Neuronal stem cell (in vitro differentiated cells): ENCODE measurements at regions not wholly inside any gene's neighbourhood (a gene's known extent, or its start where the extent isn't known, plus 50 kb on each side); places are given as distances from the start of the nearest gene placed in this dataset.
"Not testable (repeated sequence)": the region's sequence is repeated elsewhere in the genome, so short reads cannot be mapped to it uniquely, and the experiment has no call there.

Experiments
- DNase-seq: peaks from one replicate; pipeline ENCODE4 v3.0.0-alpha.2; 2013; ENCODE audit warnings: low spot score
- H2AFZ ChIP-seq: one replicate; pipeline ENCODE4 v1.6.1; 2013; ENCODE audit warnings: mild to moderate bottlenecking, low read length, inconsistent platforms
- H2AK5ac ChIP-seq: 2 replicates; pipeline ENCODE4 v1.6.1; 2013; ENCODE audit warnings: low read depth, mild to moderate bottlenecking, inconsistent platforms, low read length, moderate library complexity, mixed read lengths
- H2BK120ac ChIP-seq: 2 replicates; pipeline ENCODE4 v1.6.1; 2013; ENCODE audit warnings: low read depth, mild to moderate bottlenecking, inconsistent platforms, low read length, moderate library complexity, mixed read lengths
- H2BK12ac ChIP-seq: one replicate; pipeline ENCODE4 v1.6.1; 2013; ENCODE audit warnings: low read length, inconsistent platforms
- H2BK15ac ChIP-seq: 2 replicates; pipeline ENCODE4 v1.6.1; 2013; ENCODE audit warnings: mild to moderate bottlenecking, low read length, inconsistent platforms, mixed read lengths
- H2BK5ac ChIP-seq: one replicate; pipeline ENCODE4 v1.6.1; 2013; ENCODE audit warnings: inconsistent platforms, mild to moderate bottlenecking, low read length, moderate library complexity
- H3K14ac ChIP-seq: one replicate; pipeline ENCODE4 v1.6.1; 2013; ENCODE audit warnings: low read length, inconsistent platforms
- H3K18ac ChIP-seq: 2 replicates; pipeline ENCODE4 v1.6.1; 2013; ENCODE audit warnings: low read length, inconsistent platforms
- H3K23ac ChIP-seq: 2 replicates; pipeline ENCODE4 v1.6.1; 2013; ENCODE audit warnings: low read depth, mild to moderate bottlenecking, mixed read lengths, low read length, inconsistent platforms; ENCODE audit not compliant: poor library complexity
- H3K27ac ChIP-seq: replicated peaks from 3 replicates; pipeline ENCODE4 v1.5.1; 2013; ENCODE audit warnings: low read length, inconsistent platforms
- H3K27me3 ChIP-seq, 3 experiments: 2 replicates each; pipeline ENCODE4 v1.6.1; 2013; ENCODE audit warnings: low read length in 3 of 3, mild to moderate bottlenecking in 2 of 3, inconsistent platforms in 1 of 3, low read depth in 1 of 3, mixed read lengths in 1 of 3, moderate library complexity in 1 of 3; ENCODE audit not compliant: control insufficient read depth in 3 of 3, insufficient read depth in 3 of 3
- H3K36me3 ChIP-seq, 2 donors: replicated peaks in 1 of 2; 2 replicates each; pipeline ENCODE4 v1.6.1; 2013; ENCODE audit warnings: low read length in 2 of 2; ENCODE audit not compliant: control insufficient read depth in 2 of 2, insufficient read depth in 2 of 2
- H3K4ac ChIP-seq: 2 replicates; pipeline ENCODE4 v1.6.1; 2013; ENCODE audit warnings: inconsistent platforms, mild to moderate bottlenecking, low read length, moderate library complexity
- H3K4me1 ChIP-seq, 2 donors: 1 replicate in 1 of 2; 2 replicates in 1 of 2; pipeline ENCODE4 v1.6.1; 2013; ENCODE audit warnings: low read length in 2 of 2, low read depth in 1 of 2; ENCODE audit not compliant: control insufficient read depth in 2 of 2, insufficient read depth in 1 of 2
- H3K4me2 ChIP-seq: one replicate; pipeline ENCODE4 v1.6.1; 2013; ENCODE audit warnings: mild to moderate bottlenecking, low read length, inconsistent platforms; ENCODE audit not compliant: insufficient read depth, poor library complexity, severe bottlenecking
- H3K4me3 ChIP-seq, 2 donors: 2 replicates each; pipeline ENCODE4 v1.5.1; 2013; ENCODE audit warnings: low read length in 2 of 2, mild to moderate bottlenecking in 2 of 2, inconsistent platforms in 1 of 2, moderate library complexity in 1 of 2
- H3K79me1 ChIP-seq: one replicate; pipeline ENCODE4 v1.6.1; 2013; ENCODE audit warnings: low read depth, mild to moderate bottlenecking, inconsistent platforms, low read length, moderate library complexity
- H3K9ac ChIP-seq: one replicate; pipeline ENCODE4 v1.6.1; 2013; ENCODE audit warnings: mild to moderate bottlenecking, low read depth, low read length, inconsistent platforms; ENCODE audit not compliant: poor library complexity
- H3K9me3 ChIP-seq, 2 donors: replicated peaks in 1 of 2; 2 replicates each; pipeline versions ENCODE3 to v1.6.1; 2013; ENCODE audit warnings: low read length in 2 of 2, mild to moderate bottlenecking in 2 of 2, inconsistent platforms in 1 of 2, low read depth in 1 of 2, mixed read lengths in 1 of 2, moderate library complexity in 1 of 2; ENCODE audit not compliant: control insufficient read depth in 2 of 2, insufficient read depth in 1 of 2
- H4K8ac ChIP-seq: one replicate; pipeline ENCODE4 v1.6.1; 2013; ENCODE audit warnings: low read depth, mild to moderate bottlenecking, inconsistent platforms, low read length, moderate library complexity
- H4K91ac ChIP-seq: one replicate; pipeline ENCODE4 v1.6.1; 2013; ENCODE audit warnings: low read length, low read depth, mild to moderate bottlenecking, inconsistent platforms; ENCODE audit not compliant: poor library complexity
- WGBS, 2 donors: extraction: QIAGEN DNeasy Blood & Tissue Kit; methylation state at CpG; one replicate each; pipeline ENCODE4 v1.1.7; 2013; ENCODE audit warnings: missing lambda C conversion rate in 2 of 2, mixed read lengths in 1 of 2; ENCODE audit not compliant: insufficient read length in 2 of 2, insufficient replicate concordance in 1 of 2; ENCODE audit errors: extremely low coverage in 2 of 2; 5-methylcytosine and 5-hydroxymethylcytosine counted together

GRCh38 chrX:1700757-1701156 is 85.9 kb downstream of the ASMT start:
- Histone ChIP-seq H4K8ac (no peak overlapping the region), H2AFZ (no peak overlapping the region)

GRCh38 chrX:1701396-1701901 is 86.6 kb downstream of the ASMT start:
- not testable (repeated sequence) for H2AK5ac ChIP-seq, H3K9ac ChIP-seq, H3K36me3 ChIP-seq, H4K91ac ChIP-seq, H2AFZ ChIP-seq, H3K23ac ChIP-seq, H2BK120ac ChIP-seq, H2BK15ac ChIP-seq, H3K4ac ChIP-seq, H4K8ac ChIP-seq, H3K27me3 ChIP-seq, H2BK12ac ChIP-seq, H3K9me3 ChIP-seq, H3K4me2 ChIP-seq, DNase-seq, H2BK5ac ChIP-seq, H3K4me1 ChIP-seq, H3K27ac ChIP-seq, H3K14ac ChIP-seq, H3K79me1 ChIP-seq, H3K4me3 ChIP-seq
- H3K18ac ChIP-seq = peak overlapping the region; percentile 35
- WGBS, 2 donors = no CpG with 5 or more reads among the region's 15 CpGs

More at GRCh38 chrX:1700757-1701156, 85.9 kb downstream of the ASMT start:
- Histone ChIP-seq H3K18ac (no peak overlapping the region), H2BK120ac (no peak overlapping the region), H3K4me2 (no peak overlapping the region), H2BK12ac (no peak overlapping the region), H3K36me3 (no peaks in the 10 kb centered on the region), H3K4me3 (no peak overlapping the region), H3K79me1 (no peaks in the 10 kb centered on the region), H3K9me3 (no peaks in the 10 kb centered on the region), H3K27ac (no peak overlapping the region), H3K4me1 (no peaks in the 10 kb centered on the region), H3K9ac (no peak overlapping the region), H3K27me3 (no peaks in the 10 kb centered on the region), H3K14ac (no peak overlapping the region), H2AK5ac (no peak overlapping the region), H3K4ac (no peak overlapping the region), H2BK5ac (no peak overlapping the region), H4K91ac (no peak overlapping the region), H3K23ac (no peak overlapping the region), H2BK15ac (no peak overlapping the region)
- DNase-seq = no peak
- no CpG with 5 or more reads among the region's 11 CpGs for WGBS, 2 donors

GRCh38 chrX:1702142-1702541 is 87.3 kb downstream of the ASMT start:
- WGBS, 2 donors = no CpG with 5 or more reads among the region's 12 CpGs

DNA sequence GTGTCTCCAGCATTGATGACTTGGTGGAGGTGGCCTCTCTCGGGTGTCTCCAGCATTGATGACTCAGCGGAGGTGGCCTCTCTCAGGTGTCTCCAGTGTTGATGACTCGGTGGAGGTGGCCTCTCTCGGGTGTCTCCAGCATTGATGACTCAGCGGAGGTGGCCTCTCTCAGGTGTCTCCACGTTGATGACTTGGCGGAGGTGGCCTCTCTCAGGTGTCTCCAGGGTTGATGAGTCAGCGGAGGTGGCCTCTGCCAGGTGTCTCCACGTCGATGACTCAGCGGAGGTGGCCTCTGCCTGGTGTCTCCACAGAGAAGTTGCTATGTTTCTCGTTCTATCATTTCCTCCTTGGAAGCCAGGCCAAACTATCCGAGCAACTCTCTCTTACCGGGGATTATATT is 87.7 kb downstream of the ASMT start:
- H3K4me3 ChIP-seq, H3K36me3 ChIP-seq, H2BK15ac ChIP-seq, H4K8ac ChIP-seq, H3K23ac ChIP-seq, H4K91ac ChIP-seq, H2AFZ ChIP-seq, H3K27ac ChIP-seq, H3K9me3 ChIP-seq, H3K4ac ChIP-seq, H2BK12ac ChIP-seq, H2AK5ac ChIP-seq, H3K14ac ChIP-seq, H3K18ac ChIP-seq, H3K79me1 ChIP-seq, H2BK5ac ChIP-seq, H3K27me3 ChIP-seq, H3K4me1 ChIP-seq, H3K9ac ChIP-seq, H2BK120ac ChIP-seq, DNase-seq, H3K4me2 ChIP-seq: not testable (repeated sequence)
- no CpG with 5 or more reads among the region's 14 CpGs for WGBS, 2 donors

More at GRCh38 chrX:1702142-1702541, 87.3 kb downstream of the ASMT start:
- H3K27ac ChIP-seq, DNase-seq, H3K4me1 ChIP-seq, H3K23ac ChIP-seq, H3K4ac ChIP-seq, H4K8ac ChIP-seq, H2BK15ac ChIP-seq, H2AFZ ChIP-seq, H3K9ac ChIP-seq, H3K4me3 ChIP-seq, H2BK120ac ChIP-seq, H3K9me3 ChIP-seq, H2BK12ac ChIP-seq, H2BK5ac ChIP-seq, H3K27me3 ChIP-seq, H3K14ac ChIP-seq, H4K91ac ChIP-seq, H3K79me1 ChIP-seq, H3K18ac ChIP-seq, H3K4me2 ChIP-seq, H3K36me3 ChIP-seq, H2AK5ac ChIP-seq: not testable (repeated sequence)
